ENCODE measurements at regions not wholly inside any gene's neighbourhood (a gene's known extent, or its start where the extent isn't known, plus 50 kb on each side); places are given as distances from the start of the nearest gene placed in this dataset.
"Not testable (repeated sequence)": the region's sequence is repeated elsewhere in the genome, so short reads cannot be mapped to it uniquely, and the experiment has no call there.

GRCh38 chr2:71923887-71924533 is 223.7 kb downstream of the CYP26B1 start:
- Mint-ChIP-seq H3K27ac (no peak overlapping the region), H3K4me1 (peaks cover 0 to 2% (median 0%) of the 10 kb centered on the region in 3 donors), H3K4me3 (no peak overlapping the region), H3K36me3 (no peaks in the 10 kb centered on the region), H3K27me3 (peaks cover 4% of the 10 kb centered on the region), H3K9me3 (peaks cover 0 to under 1% (median 0%) of the 10 kb centered on the region in 3 donors)

- Mint-ChIP-seq H3K27ac (no peak overlapping the region), H3K27me3 (peaks cover 4% of the 10 kb centered on the region), H3K9me3 (peaks cover 3 to 4% (median 4%) of the 10 kb centered on the region in 3 donors), H3K4me3 (no peak overlapping the region), H3K4me1 (peaks cover 0 to 2% (median 0%) of the 10 kb centered on the region in 3 donors), H3K36me3 (no peaks in the 10 kb centered on the region)
These were observed 224.5 kb downstream of the CYP26B1 start for GRCh38 chr2:71923143-71923525.

- H3K36me3 Mint-ChIP-seq: no peaks in the 10 kb centered on the region
- H3K9me3 Mint-ChIP-seq: peaks cover 4 to 6% (median 4%) of the 10 kb centered on the region in 3 donors
- H3K27ac Mint-ChIP-seq: no peak overlapping the region
- H3K4me3 Mint-ChIP-seq: no peak overlapping the region
- H3K27me3 Mint-ChIP-seq: peaks cover 4% of the 10 kb centered on the region
- H3K4me1 Mint-ChIP-seq: peaks cover 0 to 2% (median 0%) of the 10 kb centered on the region in 3 donors
These were observed 225.0 kb downstream of the CYP26B1 start for GRCh38 chr2:71922499-71923142.

- H3K9me3 Mint-ChIP-seq: peaks cover 6 to 8% (median 7%) of the 10 kb centered on the region in 3 donors
- no peaks in the 10 kb centered on the region for H3K36me3 Mint-ChIP-seq
- peaks cover 0 to 2% (median 0%) of the 10 kb centered on the region in 3 donors for H3K4me1 Mint-ChIP-seq
- peaks cover 4% of the 10 kb centered on the region for H3K27me3 Mint-ChIP-seq
- H3K4me3 Mint-ChIP-seq: no peak overlapping the region
- H3K27ac Mint-ChIP-seq: no peak overlapping the region
These were observed 225.6 kb downstream of the CYP26B1 start for GRCh38 chr2:71922091-71922490.

- H3K27ac Mint-ChIP-seq, H3K4me3 Mint-ChIP-seq, H3K27me3 Mint-ChIP-seq, H3K36me3 Mint-ChIP-seq, H3K4me1 Mint-ChIP-seq: not testable (repeated sequence)
- H3K9me3 Mint-ChIP-seq: peaks cover 6 to 16% (median 7%) of the 10 kb centered on the region in 3 donors
These were observed 226.8 kb downstream of the CYP26B1 start for GRCh38 chr2:71920819-71921218.

- H3K4me1 Mint-ChIP-seq: peaks cover 0 to 2% (median 0%) of the 10 kb centered on the region in 3 donors
- H3K36me3 Mint-ChIP-seq: no peaks in the 10 kb centered on the region
- H3K27me3 Mint-ChIP-seq: peaks cover 4% of the 10 kb centered on the region
- no peak overlapping the region for H3K4me3 Mint-ChIP-seq
- H3K27ac Mint-ChIP-seq: no peak overlapping the region
- peaks cover 6 to 16% (median 7%) of the 10 kb centered on the region in 3 donors for H3K9me3 Mint-ChIP-seq
These were observed 228.0 kb downstream of the CYP26B1 start for GRCh38 chr2:71919708-71920107.

- no peaks in the 10 kb centered on the region for H3K36me3 Mint-ChIP-seq
- peaks cover 10 to 13% (median 10%) of the 10 kb centered on the region in 3 donors for H3K9me3 Mint-ChIP-seq
- peaks cover 14% of the 10 kb centered on the region for H3K27me3 Mint-ChIP-seq
- no peaks in the 10 kb centered on the region for H3K4me1 Mint-ChIP-seq
- H3K4me3 Mint-ChIP-seq: no peak overlapping the region
- H3K27ac Mint-ChIP-seq: no peak overlapping the region
These were observed 237.4 kb downstream of the CYP26B1 start for GRCh38 chr2:71910277-71910676.

- Mint-ChIP-seq H3K4me1 (no peaks in the 10 kb centered on the region), H3K9me3 (peaks cover 10 to 13% (median 10%) of the 10 kb centered on the region in 3 donors), H3K36me3 (no peaks in the 10 kb centered on the region), H3K27me3 (peaks cover 14% of the 10 kb centered on the region), H3K4me3 (no peak overlapping the region), H3K27ac (no peak overlapping the region)
These were observed 238.9 kb downstream of the CYP26B1 start for GRCh38 chr2:71908798-71909197.

- no peak overlapping the region for H3K27ac Mint-ChIP-seq
- no peaks in the 10 kb centered on the region for H3K36me3 Mint-ChIP-seq
- H3K4me1 Mint-ChIP-seq: no peaks in the 10 kb centered on the region
- peaks cover 6 to 13% (median 10%) of the 10 kb centered on the region in 3 donors for H3K9me3 Mint-ChIP-seq
- H3K27me3 Mint-ChIP-seq: peaks cover 12% of the 10 kb centered on the region
- H3K4me3 Mint-ChIP-seq: no peak overlapping the region
These were observed 240.2 kb downstream of the CYP26B1 start for GRCh38 chr2:71907503-71907902.

- no peaks in the 10 kb centered on the region for H3K36me3 Mint-ChIP-seq
- peaks cover 12% of the 10 kb centered on the region for H3K27me3 Mint-ChIP-seq
- no peaks in the 10 kb centered on the region for H3K4me1 Mint-ChIP-seq
- H3K9me3 Mint-ChIP-seq: peaks cover 6 to 13% (median 10%) of the 10 kb centered on the region in 3 donors
- H3K4me3 Mint-ChIP-seq: no peak overlapping the region
- H3K27ac Mint-ChIP-seq: no peak overlapping the region
These were observed 241.2 kb downstream of the CYP26B1 start for GRCh38 chr2:71906357-71906973.

- no peak overlapping the region for H3K4me3 Mint-ChIP-seq
- H3K9me3 Mint-ChIP-seq: peaks cover 7 to 11% (median 10%) of the 10 kb centered on the region in 3 donors
- H3K27ac Mint-ChIP-seq: no peak overlapping the region
- no peaks in the 10 kb centered on the region for H3K4me1 Mint-ChIP-seq
- H3K27me3 Mint-ChIP-seq: peaks cover 12% of the 10 kb centered on the region
- H3K36me3 Mint-ChIP-seq: no peaks in the 10 kb centered on the region
These were observed 242.5 kb downstream of the CYP26B1 start for GRCh38 chr2:71905205-71905604.

GRCh38 chr2:71903841-71904240 is 243.8 kb downstream of the CYP26B1 start:
- H3K27ac Mint-ChIP-seq: no peak overlapping the region
- peaks cover 8% of the 10 kb centered on the region for H3K27me3 Mint-ChIP-seq
- H3K9me3 Mint-ChIP-seq: peaks cover 0 to 4% (median 0%) of the 10 kb centered on the region in 3 donors
- H3K4me3 Mint-ChIP-seq: no peak overlapping the region
- H3K4me1 Mint-ChIP-seq: no peaks in the 10 kb centered on the region
- H3K36me3 Mint-ChIP-seq: no peaks in the 10 kb centered on the region

GRCh38 chr2:71901466-71901865 is 246.2 kb downstream of the CYP26B1 start:
- Mint-ChIP-seq H3K9me3 (peaks cover 0 to 4% (median 0%) of the 10 kb centered on the region in 3 donors), H3K4me1 (no peaks in the 10 kb centered on the region), H3K4me3 (no peak overlapping the region), H3K36me3 (no peaks in the 10 kb centered on the region), H3K27me3 (no peaks in the 10 kb centered on the region), H3K27ac (no peak overlapping the region)

GRCh38 chr2:71898851-71899681 is 248.6 kb downstream of the CYP26B1 start:
- Mint-ChIP-seq H3K27ac (no peak overlapping the region), H3K9me3 (peaks cover 0 to 4% (median 0%) of the 10 kb centered on the region in 3 donors), H3K4me3 (no peak overlapping the region), H3K36me3 (no peaks in the 10 kb centered on the region), H3K4me1 (no peaks in the 10 kb centered on the region), H3K27me3 (no peaks in the 10 kb centered on the region)

- peaks cover 0 to 4% (median 0%) of the 10 kb centered on the region in 3 donors for H3K9me3 Mint-ChIP-seq
- no peaks in the 10 kb centered on the region for H3K36me3 Mint-ChIP-seq
- H3K27ac Mint-ChIP-seq: no peak overlapping the region
- H3K4me1 Mint-ChIP-seq: no peaks in the 10 kb centered on the region
- H3K27me3 Mint-ChIP-seq: no peaks in the 10 kb centered on the region
- no peak overlapping the region for H3K4me3 Mint-ChIP-seq
These were observed 249.3 kb downstream of the CYP26B1 start for GRCh38 chr2:71898375-71898774.
